Fibroblast of the aortic adventitia (primary cell): ENCODE measurements at regions not wholly inside any gene's neighbourhood (a gene's known extent, or its start where the extent isn't known, plus 50 kb on each side); places are given as distances from the start of the nearest gene placed in this dataset.

ENCODE experiments used
- DNase-seq: peaks from one replicate; pipeline ENCODE4 v3.0.0-alpha.2; 2010; ENCODE audit warnings: low read depth
- H3K4me3 ChIP-seq: 2 replicates; pipeline ENCODE4 v1.5.1; 2011; ENCODE audit warnings: low read depth, mild to moderate bottlenecking, control low read depth, low read length, moderate library complexity
- TF ChIP-seq, protein P1 (sequence below): IDR thresholded peaks from 2 replicates; pipeline ENCODE4 v1.5.1; 2011; ENCODE audit warnings: mild to moderate bottlenecking, low read length, control low read depth, inconsistent platforms; ENCODE audit not compliant: insufficient read depth

DNA sequence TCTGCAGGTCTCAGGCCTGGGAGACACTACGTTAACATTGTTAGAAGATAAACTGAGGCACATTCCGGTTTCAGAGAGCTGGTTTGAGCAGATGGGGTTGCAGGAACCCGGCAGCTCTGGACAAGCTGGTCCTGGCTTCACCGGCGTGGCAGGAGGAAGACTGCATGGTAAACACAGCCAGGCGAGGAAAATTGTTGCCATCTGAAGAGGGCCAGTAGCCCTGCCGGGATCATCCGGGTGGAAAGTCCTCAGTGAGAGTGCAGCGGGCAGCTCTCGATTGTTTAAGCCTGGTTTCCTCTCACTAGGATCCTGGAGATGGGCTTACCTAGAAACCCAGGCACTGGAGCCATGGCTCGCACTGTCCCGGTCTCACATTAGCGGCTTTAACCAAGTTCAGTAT is 226.9 kb downstream of the IRX2 start:
- DNase-seq = no peak
- TF ChIP-seq, protein P1, sequence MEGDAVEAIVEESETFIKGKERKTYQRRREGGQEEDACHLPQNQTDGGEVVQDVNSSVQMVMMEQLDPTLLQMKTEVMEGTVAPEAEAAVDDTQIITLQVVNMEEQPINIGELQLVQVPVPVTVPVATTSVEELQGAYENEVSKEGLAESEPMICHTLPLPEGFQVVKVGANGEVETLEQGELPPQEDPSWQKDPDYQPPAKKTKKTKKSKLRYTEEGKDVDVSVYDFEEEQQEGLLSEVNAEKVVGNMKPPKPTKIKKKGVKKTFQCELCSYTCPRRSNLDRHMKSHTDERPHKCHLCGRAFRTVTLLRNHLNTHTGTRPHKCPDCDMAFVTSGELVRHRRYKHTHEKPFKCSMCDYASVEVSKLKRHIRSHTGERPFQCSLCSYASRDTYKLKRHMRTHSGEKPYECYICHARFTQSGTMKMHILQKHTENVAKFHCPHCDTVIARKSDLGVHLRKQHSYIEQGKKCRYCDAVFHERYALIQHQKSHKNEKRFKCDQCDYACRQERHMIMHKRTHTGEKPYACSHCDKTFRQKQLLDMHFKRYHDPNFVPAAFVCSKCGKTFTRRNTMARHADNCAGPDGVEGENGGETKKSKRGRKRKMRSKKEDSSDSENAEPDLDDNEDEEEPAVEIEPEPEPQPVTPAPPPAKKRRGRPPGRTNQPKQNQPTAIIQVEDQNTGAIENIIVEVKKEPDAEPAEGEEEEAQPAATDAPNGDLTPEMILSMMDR = no peak
- H3K4me3 ChIP-seq = no peak overlapping the region

DNA sequence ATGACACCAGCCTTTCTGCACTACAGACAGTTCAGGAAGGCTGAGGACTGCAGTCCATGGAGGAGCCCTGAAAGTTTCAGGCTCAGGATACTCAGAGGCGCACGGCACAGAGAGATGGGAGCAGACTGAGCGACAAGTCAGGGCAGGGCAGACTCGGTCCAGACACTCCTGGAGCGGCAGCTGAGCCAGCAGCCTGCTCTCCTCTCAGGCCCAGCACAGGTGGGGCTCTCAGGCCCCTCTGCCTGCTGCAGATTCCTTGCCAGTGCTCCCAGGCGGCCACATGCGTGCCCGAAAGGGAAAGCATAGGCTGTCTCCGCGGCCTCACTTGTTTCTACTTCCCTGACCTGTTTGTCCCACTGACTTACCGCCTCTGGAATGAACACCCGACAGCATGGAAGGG is 228.3 kb downstream of the IRX2 start:
- no peak overlapping the region for H3K4me3 ChIP-seq
- no peak for DNase-seq
- TF ChIP-seq, protein P1 = no peak

DNA sequence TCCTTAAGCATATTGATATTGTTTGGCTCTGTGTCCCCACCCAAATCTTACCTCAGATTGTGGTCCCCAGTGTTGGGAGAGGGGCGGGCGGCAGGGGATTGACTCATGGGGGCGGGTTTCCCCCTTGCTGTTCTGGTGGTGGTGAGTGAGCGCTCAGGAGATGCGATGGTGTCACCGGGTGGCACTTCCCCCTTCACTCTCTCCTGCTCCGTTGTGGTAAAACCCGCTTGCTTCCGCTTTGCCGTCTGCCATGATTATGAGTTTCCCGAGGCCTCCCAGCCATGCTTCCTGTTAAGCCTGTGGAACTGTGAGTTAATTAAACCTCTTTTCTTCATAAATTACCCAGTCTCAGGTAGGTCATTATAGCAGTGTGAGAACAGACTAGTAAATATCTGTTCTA is 229.1 kb downstream of the IRX2 start:
- TF ChIP-seq, protein P1 = no peak
- no peak for DNase-seq
- H3K4me3 ChIP-seq = no peak overlapping the region

DNA sequence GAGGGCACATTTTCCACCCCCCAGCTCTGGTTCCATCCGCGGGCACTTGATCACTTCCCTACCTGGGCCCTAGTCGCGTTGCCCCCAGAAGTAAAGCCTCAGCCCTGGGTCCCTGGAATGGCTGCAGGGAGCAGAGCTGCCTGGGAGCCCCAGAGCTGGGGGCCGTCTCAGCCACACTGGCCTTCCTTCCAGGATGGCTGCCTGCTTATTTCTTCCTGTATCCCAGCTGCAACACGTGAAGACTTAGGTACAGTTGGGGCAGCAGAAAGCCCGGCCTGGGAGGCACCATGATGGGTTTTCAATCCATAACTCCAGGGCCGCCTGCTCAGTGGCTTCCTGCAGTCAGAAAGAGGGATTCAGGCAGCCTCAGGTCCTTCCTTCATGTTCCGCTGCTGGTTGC is 232.3 kb downstream of the IRX2 start:
- TF ChIP-seq, protein P1 = no peak
- no peak overlapping the region for H3K4me3 ChIP-seq
- no peak for DNase-seq

DNA sequence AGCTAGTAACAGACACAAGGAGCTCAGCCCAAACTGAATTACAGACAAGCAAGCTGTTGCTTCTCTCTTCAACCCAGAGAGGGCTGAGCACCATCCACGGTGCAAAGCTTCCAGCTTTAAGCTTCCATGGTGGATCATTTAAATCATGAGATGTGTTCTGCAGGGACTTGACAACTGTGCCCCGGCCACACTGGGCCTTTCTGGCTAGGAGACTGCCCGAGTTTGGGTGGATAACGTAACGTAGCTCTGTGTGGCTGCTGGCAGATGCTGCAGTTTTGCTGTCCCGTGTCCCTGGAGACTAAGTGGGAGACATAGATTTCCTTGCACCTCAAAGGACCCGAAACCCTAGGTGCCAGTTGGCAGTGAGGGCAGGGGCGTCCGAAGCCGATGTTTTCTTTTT is 234.0 kb downstream of the IRX2 start:
- TF ChIP-seq, protein P1 = no peak
- no peak overlapping the region for H3K4me3 ChIP-seq
- no peak for DNase-seq

DNA sequence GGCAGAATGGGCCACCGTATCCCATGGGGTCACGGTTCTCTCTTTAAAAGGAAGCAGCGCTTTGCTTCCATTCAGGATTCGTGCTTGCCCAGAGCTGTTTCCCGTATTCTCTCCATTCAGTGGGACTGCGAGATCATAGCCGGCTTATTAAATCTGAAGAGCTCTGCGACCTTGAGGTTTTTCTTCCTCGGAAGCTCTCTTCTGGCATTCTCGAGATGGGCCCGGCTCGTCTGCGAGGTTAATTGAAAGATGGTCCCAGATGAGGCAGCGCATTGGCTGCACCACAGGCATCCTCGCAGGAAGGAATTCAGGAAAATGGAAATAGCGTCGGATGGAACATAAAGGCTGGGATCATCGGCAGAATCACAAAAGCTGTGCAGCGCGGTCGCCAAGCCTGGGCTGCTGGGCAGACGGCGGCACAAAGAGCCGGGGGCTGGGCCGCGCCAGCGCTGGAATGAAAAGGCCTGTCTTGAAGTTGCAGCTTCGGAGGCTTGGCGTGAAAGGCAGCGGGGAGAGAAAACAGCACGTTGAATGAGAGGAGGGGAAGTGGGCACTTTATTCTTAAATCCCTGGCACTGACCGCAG is 236.2 kb downstream of the IRX2 start:
- H3K4me3 ChIP-seq = no peak overlapping the region
- DNase-seq = no peak
- TF ChIP-seq, protein P1 = no peak

DNA sequence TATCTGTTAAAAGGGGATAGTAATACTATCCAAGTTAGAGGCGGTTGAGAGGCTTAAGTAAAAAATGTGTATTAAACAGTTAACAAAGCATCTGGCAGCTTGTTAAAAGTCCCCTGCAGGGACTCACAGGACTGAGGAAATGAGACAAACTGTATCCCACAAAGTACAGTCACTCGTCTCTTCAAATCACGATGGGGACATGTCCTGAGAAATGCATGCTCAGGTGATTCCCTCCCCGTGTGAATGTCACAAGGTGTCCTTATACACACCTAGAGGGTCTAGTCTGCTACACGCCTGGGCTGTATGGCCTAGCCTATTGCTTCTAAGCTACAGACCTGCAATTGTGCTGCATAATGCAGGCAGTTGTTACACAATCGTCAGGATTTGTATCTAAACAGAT is 237.0 kb downstream of the IRX2 start:
- no peak for DNase-seq
- TF ChIP-seq, protein P1 = no peak
- H3K4me3 ChIP-seq = no peak overlapping the region
